ENCODE measurements at regions not wholly inside any gene's neighbourhood (a gene's known extent, or its start where the extent isn't known, plus 50 kb on each side); places are given as distances from the start of the nearest gene placed in this dataset.

DNA sequence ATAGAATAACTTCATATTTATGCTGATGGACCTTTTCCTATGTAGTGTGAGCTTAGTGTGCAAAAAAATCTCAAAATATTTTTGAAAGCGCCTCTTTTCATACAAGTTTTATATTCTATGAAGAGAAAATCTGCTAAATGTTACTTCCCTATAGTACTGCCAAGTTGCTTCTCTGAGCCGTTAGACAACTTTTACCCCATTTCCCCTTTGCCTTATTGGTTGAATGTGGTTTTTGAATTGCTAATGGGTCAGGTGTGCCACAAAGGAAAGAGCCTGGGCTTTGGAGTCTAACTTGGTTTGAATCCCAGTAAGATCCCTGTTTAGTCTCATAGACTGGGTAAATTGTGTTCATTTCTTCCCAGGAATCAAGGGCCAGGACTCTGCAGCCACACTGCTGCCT lies 261.5 kb downstream of the SNX10 start:
- TF ChIP-seq, protein P1, sequence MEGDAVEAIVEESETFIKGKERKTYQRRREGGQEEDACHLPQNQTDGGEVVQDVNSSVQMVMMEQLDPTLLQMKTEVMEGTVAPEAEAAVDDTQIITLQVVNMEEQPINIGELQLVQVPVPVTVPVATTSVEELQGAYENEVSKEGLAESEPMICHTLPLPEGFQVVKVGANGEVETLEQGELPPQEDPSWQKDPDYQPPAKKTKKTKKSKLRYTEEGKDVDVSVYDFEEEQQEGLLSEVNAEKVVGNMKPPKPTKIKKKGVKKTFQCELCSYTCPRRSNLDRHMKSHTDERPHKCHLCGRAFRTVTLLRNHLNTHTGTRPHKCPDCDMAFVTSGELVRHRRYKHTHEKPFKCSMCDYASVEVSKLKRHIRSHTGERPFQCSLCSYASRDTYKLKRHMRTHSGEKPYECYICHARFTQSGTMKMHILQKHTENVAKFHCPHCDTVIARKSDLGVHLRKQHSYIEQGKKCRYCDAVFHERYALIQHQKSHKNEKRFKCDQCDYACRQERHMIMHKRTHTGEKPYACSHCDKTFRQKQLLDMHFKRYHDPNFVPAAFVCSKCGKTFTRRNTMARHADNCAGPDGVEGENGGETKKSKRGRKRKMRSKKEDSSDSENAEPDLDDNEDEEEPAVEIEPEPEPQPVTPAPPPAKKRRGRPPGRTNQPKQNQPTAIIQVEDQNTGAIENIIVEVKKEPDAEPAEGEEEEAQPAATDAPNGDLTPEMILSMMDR (conservative IDR thresholded peaks at IDR 0.05; ENCODE audit: low read depth, low read length): no peak
- no peak for TF ChIP-seq EZH2phosphoT487 (IDR thresholded peaks at IDR 0.05; ENCODE audit: borderline replicate concordance, low read length)

Measured in PC-3 (cell line).